ENCODE measurements at regions not wholly inside any gene's neighbourhood (a gene's known extent, or its start where the extent isn't known, plus 50 kb on each side); places are given as distances from the start of the nearest gene placed in this dataset.

GRCh38 chr22:19641983-19642451 is 72.3 kb upstream of the SEPTIN5 start:
- ChIA-PET CTCF (no interaction called here), POLR2A (no interaction called here)
- Histone ChIP-seq H3K27me3 (ENCODE audit: control insufficient read depth in 1 of 2, insufficient read depth in 2 of 2, low read length in 2 of 2) (peaks cover 10 to 17% of the 10 kb centered on the region in 2 experiments), H3K36me3 (ENCODE audit: insufficient read depth, low read length) (no peaks in the 10 kb centered on the region), H3K9me3 (ENCODE audit: control insufficient read depth in 1 of 2, insufficient read depth in 1 of 2, low read length in 2 of 2) (peaks cover 0 to 8% of the 10 kb centered on the region in 2 experiments), H3K4me1 (ENCODE audit: insufficient read depth, low read length) (no peaks in the 10 kb centered on the region), H3K27ac (ENCODE audit: low read depth in 1 of 2, low read length in 2 of 2) (no peak overlapping the region), H3K4me3 (ENCODE audit: low read length) (no peak overlapping the region)
- no peaks in the 10 kb centered on the region for H3K9me3 Mint-ChIP-seq
- ATAC-seq (ENCODE audit: poor library complexity) (no peak), DNase-seq (no peak)
- H3K4me1 Mint-ChIP-seq (ENCODE audit: low read depth): no peaks in the 10 kb centered on the region
- no peaks in the 10 kb centered on the region for H3K36me3 Mint-ChIP-seq (ENCODE audit: low read depth)
- intact Hi-C loops (cut with DNase I, micrococcal nuclease): no loop called here
- no peak overlapping the region for H3K4me3 Mint-ChIP-seq
- TF ChIP-seq CTCF (IDR thresholded peaks at IDR 0.05): no peak
- peaks cover 24% of the 10 kb centered on the region for H3K27me3 Mint-ChIP-seq
- no peak overlapping the region for H3K27ac Mint-ChIP-seq

GRCh38 chr22:19643448-19644313 is 70.6 kb upstream of the SEPTIN5 start:
- Mint-ChIP-seq H3K36me3 (ENCODE audit: low read depth) (no peaks in the 10 kb centered on the region), H3K4me1 (ENCODE audit: low read depth) (no peaks in the 10 kb centered on the region), H3K4me3 (no peak overlapping the region), H3K27ac (no peak overlapping the region), H3K9me3 (peaks cover 6% of the 10 kb centered on the region), H3K27me3 (peaks cover 33% of the 10 kb centered on the region)
- CTCF ChIA-PET: no interaction called here
- DNase-seq: no peak
- no peak overlapping the region for H3K4me3 ChIP-seq (ENCODE audit: low read length)
- H3K9me3 ChIP-seq (ENCODE audit: control insufficient read depth in 1 of 2, insufficient read depth in 1 of 2, low read length in 2 of 2): peaks cover 10 to 19% of the 10 kb centered on the region in 2 experiments
- intact Hi-C loops (cut with DNase I, micrococcal nuclease): no loop called here
- no peak overlapping the region for H3K27ac ChIP-seq (ENCODE audit: low read depth in 1 of 2, low read length in 2 of 2)
- H3K27me3 ChIP-seq (ENCODE audit: control insufficient read depth in 1 of 2, insufficient read depth in 2 of 2, low read length in 2 of 2): peaks cover 10 to 20% of the 10 kb centered on the region in 2 experiments
- no peaks in the 10 kb centered on the region for H3K4me1 ChIP-seq (ENCODE audit: insufficient read depth, low read length)
- POLR2A ChIA-PET: no interaction called here
- no peaks in the 10 kb centered on the region for H3K36me3 ChIP-seq (ENCODE audit: insufficient read depth, low read length)
- no peak for ATAC-seq (ENCODE audit: poor library complexity)
- no peak for TF ChIP-seq CTCF (IDR thresholded peaks at IDR 0.05)

GRCh38 chr22:19644314-19645223 is 69.7 kb upstream of the SEPTIN5 start:
- no peaks in the 10 kb centered on the region for H3K4me1 Mint-ChIP-seq (ENCODE audit: low read depth)
- no peak overlapping the region for H3K27ac ChIP-seq (ENCODE audit: low read depth in 1 of 2, low read length in 2 of 2)
- H3K27me3 Mint-ChIP-seq: peaks cover 39% of the 10 kb centered on the region
- ChIA-PET CTCF (no interaction called here), POLR2A (interaction anchor here (0.6 kb wide), 1 partner anchor 542 kb away, joined by 3 read pairs; no protein-coding TSS in a partner anchor)
- no peaks in the 10 kb centered on the region for H3K36me3 ChIP-seq (ENCODE audit: insufficient read depth, low read length)
- DNase-seq (no peak), ATAC-seq (ENCODE audit: poor library complexity) (no peak)
- TF ChIP-seq CTCF (IDR thresholded peaks at IDR 0.05): no peak
- H3K27ac Mint-ChIP-seq: no peak overlapping the region
- peaks cover 10 to 20% of the 10 kb centered on the region in 2 experiments for H3K27me3 ChIP-seq (ENCODE audit: control insufficient read depth in 1 of 2, insufficient read depth in 2 of 2, low read length in 2 of 2)
- H3K9me3 ChIP-seq (ENCODE audit: control insufficient read depth in 1 of 2, insufficient read depth in 1 of 2, low read length in 2 of 2): peaks cover 19 to 21% of the 10 kb centered on the region in 2 experiments
- intact Hi-C loops (cut with DNase I, micrococcal nuclease): no loop called here
- H3K4me3 Mint-ChIP-seq: no peak overlapping the region
- H3K4me3 ChIP-seq (ENCODE audit: low read length): no peak overlapping the region
- no peaks in the 10 kb centered on the region for H3K36me3 Mint-ChIP-seq (ENCODE audit: low read depth)
- H3K9me3 Mint-ChIP-seq: peaks cover 9% of the 10 kb centered on the region
- no peaks in the 10 kb centered on the region for H3K4me1 ChIP-seq (ENCODE audit: insufficient read depth, low read length)
